CD4-positive, CD25-positive, alpha-beta regulatory T cell (primary cell): ENCODE measurements at regions not wholly inside any gene's neighbourhood (a gene's known extent, or its start where the extent isn't known, plus 50 kb on each side); places are given as distances from the start of the nearest gene placed in this dataset.

Source experiments
- ATAC-seq, 2 donors: fragments of 150-1000 bp; cut with Tn5 transposase; one replicate each; pipeline ENCODE4 v1.10.0; 2021; ENCODE audit warnings: low read depth in 2 of 2, moderate number of reproducible peaks in 2 of 2, moderate library complexity in 1 of 2
- DNase-seq, 3 donors: peaks; one replicate each; pipeline versions ENCODE4 v3.0.0 to v3.0.0-alpha.2; 2012 to 2022; ENCODE audit warnings: mixed read lengths in 1 of 3
- H3K27ac ChIP-seq: one replicate; pipeline ENCODE4 v1.7.0; 2013; ENCODE audit warnings: mild to moderate bottlenecking, low read length; ENCODE audit not compliant: insufficient read depth, poor library complexity, severe bottlenecking
- H3K27me3 ChIP-seq: one replicate; pipeline ENCODE4 v1.7.0; 2013; ENCODE audit warnings: low read length; ENCODE audit not compliant: control insufficient read depth, insufficient read depth
- H3K36me3 ChIP-seq: one replicate; pipeline ENCODE4 v1.7.0; 2013; ENCODE audit warnings: mild to moderate bottlenecking, low read length, moderate library complexity; ENCODE audit not compliant: control insufficient read depth, insufficient read depth
- H3K4me1 ChIP-seq: 2 replicates; pipeline ENCODE4 v1.7.0; 2013; ENCODE audit warnings: mild to moderate bottlenecking, low read length; ENCODE audit not compliant: insufficient read depth, control insufficient read depth, poor library complexity, severe bottlenecking
- H3K4me3 ChIP-seq: one replicate; pipeline ENCODE4 v1.7.0; 2013; ENCODE audit warnings: low read depth, mild to moderate bottlenecking, low read length, moderate library complexity
- H3K9me3 ChIP-seq, 2 experiments: 1 replicate in 1 of 2; 2 replicates in 1 of 2; pipeline ENCODE4 v1.7.0; 2013; ENCODE audit warnings: low read length in 2 of 2, mild to moderate bottlenecking in 1 of 2, moderate library complexity in 1 of 2; ENCODE audit not compliant: control insufficient read depth in 2 of 2
- H3K27ac Mint-ChIP-seq, 3 donors: one replicate each; pipeline ENCODE4 v1.8.0; 2020 to 2022; ENCODE audit warnings: mild to moderate bottlenecking in 3 of 3, mixed read lengths in 3 of 3, moderate library complexity in 2 of 3
- H3K27me3 Mint-ChIP-seq: one replicate; pipeline ENCODE4 v1.8.0; 2022; ENCODE audit warnings: mild to moderate bottlenecking, mixed read lengths
- H3K36me3 Mint-ChIP-seq: one replicate; pipeline ENCODE4 v1.8.0; 2020; ENCODE audit warnings: mixed read lengths
- H3K4me1 Mint-ChIP-seq, 4 donors: one replicate each; pipeline ENCODE4 v1.8.0; 2020 to 2022; ENCODE audit warnings: mixed read lengths in 4 of 4, mild to moderate bottlenecking in 1 of 4
- H3K4me3 Mint-ChIP-seq, 4 donors: one replicate each; pipeline ENCODE4 v1.8.0; 2020 to 2022; ENCODE audit warnings: mild to moderate bottlenecking in 4 of 4, mixed read lengths in 4 of 4, moderate library complexity in 3 of 4
- H3K9me3 Mint-ChIP-seq, 7 donors: one replicate each; pipeline ENCODE4 v1.8.0; 2020 to 2022; ENCODE audit warnings: mixed read lengths in 7 of 7, mild to moderate bottlenecking in 3 of 7, moderate library complexity in 2 of 7

- Mint-ChIP-seq H3K9me3 (peaks cover 0 to 3% (median 0%) of the 10 kb centered on the region in 7 donors), H3K4me3 (no peak overlapping the region), H3K36me3 (no peaks in the 10 kb centered on the region), H3K4me1 (no peaks in the 10 kb centered on the region), H3K27ac (no peak overlapping the region), H3K27me3 (no peaks in the 10 kb centered on the region)
- Histone ChIP-seq H3K4me3 (no peak overlapping the region), H3K4me1 (no peaks in the 10 kb centered on the region), H3K9me3 (no peaks in the 10 kb centered on the region), H3K27me3 (no peaks in the 10 kb centered on the region), H3K27ac (no peak overlapping the region), H3K36me3 (no peaks in the 10 kb centered on the region)
- ATAC-seq (no peak), DNase-seq (no peak)
These were observed 138.5 kb upstream of the NCAM1 start for GRCh38 chr11:112822478-112823274.

- H3K36me3 ChIP-seq = no peaks in the 10 kb centered on the region
- Mint-ChIP-seq H3K27ac (no peak overlapping the region), H3K4me1 (no peaks in the 10 kb centered on the region), H3K9me3 (peaks cover 0 to 4% (median 0%) of the 10 kb centered on the region in 7 donors), H3K36me3 (no peaks in the 10 kb centered on the region), H3K4me3 (no peak overlapping the region), H3K27me3 (no peaks in the 10 kb centered on the region)
- no peak overlapping the region for H3K4me3 ChIP-seq
- DNase-seq (no peak), ATAC-seq (no peak)
- no peak overlapping the region for H3K27ac ChIP-seq
- H3K9me3 ChIP-seq = no peaks in the 10 kb centered on the region
- H3K4me1 ChIP-seq = no peaks in the 10 kb centered on the region
- no peaks in the 10 kb centered on the region for H3K27me3 ChIP-seq
These were observed 135.2 kb upstream of the NCAM1 start for GRCh38 chr11:112826026-112826425.

GRCh38 chr11:112826788-112827187 is 134.4 kb upstream of the NCAM1 start:
- Mint-ChIP-seq H3K27me3 (no peaks in the 10 kb centered on the region), H3K27ac (no peak overlapping the region), H3K9me3 (peaks cover 0 to 4% (median 0%) of the 10 kb centered on the region in 7 donors), H3K36me3 (no peaks in the 10 kb centered on the region), H3K4me3 (no peak overlapping the region), H3K4me1 (no peaks in the 10 kb centered on the region)
- ATAC-seq (no peak), DNase-seq (no peak)
- Histone ChIP-seq H3K27ac (no peak overlapping the region), H3K4me1 (no peaks in the 10 kb centered on the region), H3K9me3 (no peaks in the 10 kb centered on the region), H3K27me3 (no peaks in the 10 kb centered on the region), H3K4me3 (no peak overlapping the region), H3K36me3 (no peaks in the 10 kb centered on the region)

GRCh38 chr11:112828421-112828820 is 132.8 kb upstream of the NCAM1 start:
- no peaks in the 10 kb centered on the region for H3K4me1 ChIP-seq
- Mint-ChIP-seq H3K36me3 (no peaks in the 10 kb centered on the region), H3K9me3 (peaks cover 0 to 3% (median 0%) of the 10 kb centered on the region in 7 donors), H3K4me3 (no peak overlapping the region), H3K4me1 (no peaks in the 10 kb centered on the region), H3K27me3 (no peaks in the 10 kb centered on the region), H3K27ac (no peak overlapping the region)
- H3K27me3 ChIP-seq = no peaks in the 10 kb centered on the region
- ATAC-seq = no peak
- H3K27ac ChIP-seq = no peak overlapping the region
- DNase-seq = no peak
- H3K4me3 ChIP-seq = no peak overlapping the region
- H3K36me3 ChIP-seq = no peaks in the 10 kb centered on the region
- H3K9me3 ChIP-seq = no peaks in the 10 kb centered on the region

GRCh38 chr11:112829971-112830654 is 131.1 kb upstream of the NCAM1 start:
- Mint-ChIP-seq H3K27me3 (no peaks in the 10 kb centered on the region), H3K4me1 (no peaks in the 10 kb centered on the region), H3K4me3 (no peak overlapping the region), H3K36me3 (no peaks in the 10 kb centered on the region), H3K9me3 (peaks cover 0 to 3% (median 0%) of the 10 kb centered on the region in 7 donors), H3K27ac (peak overlapping the region in 1 of 3 donors; percentile 72)
- no peak for DNase-seq
- Histone ChIP-seq H3K9me3 (no peaks in the 10 kb centered on the region), H3K36me3 (no peaks in the 10 kb centered on the region), H3K4me1 (no peaks in the 10 kb centered on the region), H3K27me3 (no peaks in the 10 kb centered on the region), H3K27ac (no peak overlapping the region), H3K4me3 (no peak overlapping the region)
- ATAC-seq = no peak

- ATAC-seq (no peak), DNase-seq (no peak)
- no peak overlapping the region for H3K4me3 ChIP-seq
- H3K9me3 ChIP-seq = no peaks in the 10 kb centered on the region
- Mint-ChIP-seq H3K4me3 (no peak overlapping the region), H3K36me3 (no peaks in the 10 kb centered on the region), H3K9me3 (peaks cover 0 to 3% (median 0%) of the 10 kb centered on the region in 7 donors), H3K4me1 (no peaks in the 10 kb centered on the region), H3K27me3 (no peaks in the 10 kb centered on the region), H3K27ac (no peak overlapping the region)
- H3K36me3 ChIP-seq = no peaks in the 10 kb centered on the region
- no peaks in the 10 kb centered on the region for H3K4me1 ChIP-seq
- H3K27me3 ChIP-seq = no peaks in the 10 kb centered on the region
- H3K27ac ChIP-seq = no peak overlapping the region
These were observed 130.2 kb upstream of the NCAM1 start for GRCh38 chr11:112831041-112831440.

- H3K4me1 ChIP-seq = no peaks in the 10 kb centered on the region
- no peaks in the 10 kb centered on the region for H3K27me3 ChIP-seq
- no peak overlapping the region for H3K4me3 Mint-ChIP-seq
- H3K4me1 Mint-ChIP-seq = no peaks in the 10 kb centered on the region
- H3K27ac Mint-ChIP-seq = no peak overlapping the region
- H3K27ac ChIP-seq = no peak overlapping the region
- DNase-seq (no peak), ATAC-seq (no peak)
- no peaks in the 10 kb centered on the region for H3K36me3 ChIP-seq
- peaks cover 0 to 3% (median 0%) of the 10 kb centered on the region in 7 donors for H3K9me3 Mint-ChIP-seq
- no peaks in the 10 kb centered on the region for H3K9me3 ChIP-seq
- H3K27me3 Mint-ChIP-seq = no peaks in the 10 kb centered on the region
- no peaks in the 10 kb centered on the region for H3K36me3 Mint-ChIP-seq
- no peak overlapping the region for H3K4me3 ChIP-seq
These were observed 129.1 kb upstream of the NCAM1 start for GRCh38 chr11:112831969-112832766.
